ENCODE measurements at regions not wholly inside any gene's neighbourhood (a gene's known extent, or its start where the extent isn't known, plus 50 kb on each side); places are given as distances from the start of the nearest gene placed in this dataset.

- Histone ChIP-seq H3K4me1 (ENCODE audit: control insufficient read depth, extremely low read depth, insufficient read depth, low read length) (no peaks in the 10 kb centered on the region), H3K36me3 (ENCODE audit: control insufficient read depth in 2 of 2, extremely low read depth in 1 of 2, insufficient read depth in 2 of 2, low read length in 2 of 2) (no peaks in the 10 kb centered on the region), H3K9me1 (replicated peaks; ENCODE audit: control insufficient read depth, extremely low read depth, insufficient read depth, low read length) (no peaks in the 10 kb centered on the region), H3K27ac (ENCODE audit: insufficient read depth, low read depth, low read length) (no peak overlapping the region), H4K20me1 (replicated peaks; ENCODE audit: control insufficient read depth, extremely low read depth, insufficient read depth, low read length) (no peaks in the 10 kb centered on the region), H3K27me3 (ENCODE audit: control insufficient read depth in 2 of 2, insufficient read depth in 2 of 2, low read length in 2 of 2) (peaks cover 3% of the 10 kb centered on the region in 2 experiments), H3K79me2 (ENCODE audit: control insufficient read depth, insufficient read depth, low read length) (no peaks in the 10 kb centered on the region), H3K9me3 (replicated peaks; ENCODE audit: control insufficient read depth, insufficient read depth, low read length) (no peaks in the 10 kb centered on the region), H2AFZ (ENCODE audit: low read depth, low read length) (no peak overlapping the region), H3K9ac (replicated peaks; ENCODE audit: extremely low read depth, insufficient read depth, low read length) (no peak overlapping the region), H3K4me3 (replicated peaks in 1 of 3; ENCODE audit: insufficient read depth in 1 of 3, low read depth in 1 of 3, low read length in 3 of 3) (no peak overlapping the region), H3K4me2 (ENCODE audit: insufficient read depth, low read length) (no peak overlapping the region)
- no TSS peak for BruUV-seq (replicated peaks)
- dilution Hi-C loops (cut with MboI; ENCODE audit: extremely low pct_ligation_motif_present, low sequenced_read_pairs) = no loop called here
- CTCF ChIA-PET = no interaction called here
- TF ChIP-seq JUN (IDR thresholded peaks at IDR 0.05; ENCODE audit: borderline replicate concordance, insufficient read depth, insufficient read length, low read depth) (no peak), POLR2AphosphoS5 (IDR thresholded peaks at IDR 0.05; ENCODE audit: insufficient read depth, low read depth, low read length) (no peak), MAX (IDR thresholded peaks at IDR 0.05; ENCODE audit: insufficient read depth, insufficient read length) (no peak), MYC (IDR thresholded peaks at IDR 0.05; ENCODE audit: low read depth, low read length) (no peak), CTCF (IDR thresholded peaks at IDR 0.05; ENCODE audit: extremely low read depth in 1 of 2, insufficient read depth in 1 of 2, low read depth in 1 of 2, low read length in 2 of 2) (no peak), FOS (IDR thresholded peaks at IDR 0.05; ENCODE audit: borderline replicate concordance, insufficient read depth, low read length) (no peak), POLR2A (IDR thresholded peaks at IDR 0.05; ENCODE audit: low read depth, low read length) (no peak), EZH2 (IDR thresholded peaks at IDR 0.05; ENCODE audit: borderline replicate concordance, low read depth, low read length, severe bottlenecking) (no peak), GATA2 (IDR thresholded peaks at IDR 0.05; ENCODE audit: insufficient read depth, insufficient read length, low read depth, low read length) (no peak)
- DNase-seq (ENCODE audit: low read depth, low spot score) (no peak), FAIRE-seq (no peak)
- POLR2A ChIA-PET = no interaction called here
- intact Hi-C loops (cut with micrococcal nuclease) = loop anchor here (2.0 kb wide), 1 partner anchor 360 kb away; no protein-coding TSS in a partner anchor
Observed at GRCh38 chr13:23510544-23510916, 59.7 kb upstream of the TNFRSF19 start.

Data from endothelial cell of umbilical vein (primary cell).